Right ventricle myocardium inferior (tissue), 1 donor: ENCODE measurements at regions not wholly inside any gene's neighbourhood (a gene's known extent, or its start where the extent isn't known, plus 50 kb on each side); places are given as distances from the start of the nearest gene placed in this dataset.

ENCODE experiments used
- ATAC-seq: fragments of 200-7000 bp; cut with Tn5 transposase; one replicate; pipeline ENCODE4 v1.9.1; 2020; ENCODE audit warnings: mild to moderate bottlenecking, moderate library complexity
- DNase-seq: peaks from one replicate; pipeline ENCODE4 v3.0.0; 2021; ENCODE audit errors: missing footprints
- intact Hi-C: fragments of 100-400 bp; cut with DNase I; formaldehyde crosslinking; loops from one replicate; pipeline ENCODE4 v1.11.0; 2022
- donor health status: DM: no; HTN: yes; CAD: no; lungs with severe emphysema.

DNA sequence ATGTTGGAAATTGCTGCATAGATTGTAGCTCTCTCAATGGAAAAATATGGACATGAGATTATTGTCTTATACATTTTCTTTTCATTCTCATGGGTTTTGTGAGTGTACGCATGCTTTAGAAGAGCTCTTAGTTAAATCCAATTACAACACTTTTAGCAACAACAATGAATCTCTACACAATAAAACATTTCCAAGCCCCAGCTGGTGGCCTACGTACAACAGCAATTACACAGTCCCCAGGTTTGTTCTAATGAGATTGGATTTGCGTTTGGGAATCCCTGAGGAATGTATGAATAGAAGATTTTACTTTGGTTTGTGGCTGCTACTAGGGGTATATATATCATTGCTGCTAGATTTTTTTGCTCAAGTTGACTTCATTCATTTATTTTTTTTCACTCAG is 98.6 kb downstream of the FHDC1 start:
- DNase-seq: no peak
- intact Hi-C loops: no loop called here
- ATAC-seq: no peak

DNA sequence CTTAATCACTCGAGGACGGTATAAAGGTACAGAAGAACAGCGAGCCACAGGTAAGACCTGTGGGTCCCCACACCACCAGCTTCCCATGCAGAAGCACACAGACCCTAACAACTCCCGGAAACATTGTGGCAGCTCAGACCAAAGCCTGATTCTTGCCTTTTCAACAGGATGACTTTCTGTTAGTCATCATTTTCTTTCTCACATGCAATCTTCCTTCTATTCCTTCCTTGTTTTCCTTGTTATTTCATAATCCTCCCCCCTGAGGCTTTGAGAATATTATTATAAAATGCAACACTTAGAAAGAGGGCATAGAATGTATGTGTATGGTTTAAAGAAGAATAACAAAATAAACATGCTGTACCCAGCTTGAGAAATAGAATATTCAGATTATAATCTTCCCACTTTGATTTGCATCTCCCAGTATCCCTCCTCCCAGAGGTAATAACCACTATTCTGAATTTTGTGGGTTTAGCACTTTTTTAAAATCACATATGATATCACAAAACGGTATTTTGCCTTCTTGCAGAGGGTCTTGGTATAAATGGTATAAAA is 100.9 kb downstream of the FHDC1 start:
- ATAC-seq: no peak
- intact Hi-C loops: no loop called here
- DNase-seq: no peak

DNA sequence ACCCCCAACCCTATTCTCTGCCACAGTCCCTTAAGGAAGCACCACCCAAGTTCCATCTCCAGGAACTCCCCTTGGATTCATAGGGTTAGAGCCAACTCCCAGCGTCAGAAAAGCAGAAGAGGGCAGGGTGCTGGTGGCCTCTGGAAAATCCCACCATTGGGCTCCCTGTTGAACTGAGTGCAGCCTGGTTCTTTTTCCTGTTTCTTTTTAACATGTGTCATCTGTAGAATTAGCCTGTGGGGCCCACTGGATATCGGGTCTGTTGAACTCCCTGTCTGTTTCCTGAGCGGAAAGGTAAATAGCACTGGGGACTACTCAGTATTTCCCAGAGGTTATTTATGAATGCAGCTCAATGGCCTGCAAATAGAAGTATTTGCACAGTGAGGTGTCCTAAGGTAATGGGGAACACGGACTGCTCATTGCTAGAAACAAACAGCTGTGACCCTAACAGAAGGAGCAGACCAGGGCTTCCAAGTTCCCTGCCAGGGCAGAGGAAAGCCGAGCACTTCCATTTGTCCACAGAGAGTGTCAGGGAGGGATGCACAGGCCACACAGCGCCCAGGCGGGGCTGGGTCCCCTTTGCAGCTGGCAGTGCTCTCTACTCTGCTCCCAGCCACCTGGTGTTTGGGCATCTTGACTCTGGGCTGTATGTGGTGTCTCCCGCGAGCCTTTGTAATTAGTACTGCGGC is 102.6 kb downstream of the FHDC1 start:
- intact Hi-C loops: no loop called here
- DNase-seq (no peak), ATAC-seq (no peak)

DNA sequence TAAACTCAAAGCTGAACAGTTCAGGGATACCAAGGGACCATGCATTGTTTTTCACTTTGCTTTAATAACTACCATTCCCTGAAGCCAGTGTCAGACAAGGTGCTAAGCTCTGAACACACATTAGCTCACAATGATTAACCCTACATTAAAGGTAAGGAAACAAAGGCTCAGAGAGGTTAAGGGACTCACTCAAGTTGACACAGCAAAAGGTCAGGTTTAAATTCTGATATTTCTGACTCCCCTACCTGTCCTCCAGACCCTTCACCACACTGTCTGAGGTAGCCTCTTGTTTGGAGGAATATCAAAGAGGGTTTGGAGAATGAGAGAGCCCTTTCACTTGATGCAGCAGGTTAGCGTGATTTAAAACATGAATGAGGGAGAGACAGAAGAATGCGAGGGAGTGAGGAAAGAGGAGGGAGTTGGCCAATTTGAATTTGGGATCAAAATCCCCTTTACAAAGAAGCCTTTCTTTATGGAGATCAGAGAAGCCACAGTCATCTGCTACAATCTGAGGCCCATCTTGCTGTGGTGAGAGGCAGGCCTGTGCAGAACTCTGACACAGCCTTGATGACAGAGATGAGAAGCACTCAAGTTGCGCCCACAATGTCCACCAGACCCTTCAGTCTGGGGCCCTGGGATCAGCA is 103.5 kb downstream of the FHDC1 start:
- no peak for ATAC-seq
- intact Hi-C loops: no loop called here
- no peak for DNase-seq

DNA sequence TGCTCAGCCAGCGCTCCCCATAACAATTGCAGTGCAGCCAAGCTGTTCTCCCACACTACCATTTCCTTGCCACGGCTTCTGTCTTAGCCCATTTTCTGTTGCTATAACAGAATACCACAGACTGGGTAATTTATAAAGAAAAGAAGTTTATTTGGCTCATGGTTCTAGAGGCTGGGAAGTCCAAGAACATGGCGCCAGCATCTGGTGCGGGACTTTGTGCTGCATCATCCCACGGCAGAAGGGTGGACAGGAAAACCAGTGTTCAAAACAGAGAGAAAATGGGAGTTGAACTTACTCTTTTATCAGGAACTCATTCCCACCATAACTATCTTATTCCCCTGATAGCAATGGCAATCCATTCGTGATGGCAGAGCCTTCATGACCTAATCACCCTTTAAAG is 104.6 kb downstream of the FHDC1 start:
- intact Hi-C loops: no loop called here
- ATAC-seq (no peak), DNase-seq (no peak)

DNA sequence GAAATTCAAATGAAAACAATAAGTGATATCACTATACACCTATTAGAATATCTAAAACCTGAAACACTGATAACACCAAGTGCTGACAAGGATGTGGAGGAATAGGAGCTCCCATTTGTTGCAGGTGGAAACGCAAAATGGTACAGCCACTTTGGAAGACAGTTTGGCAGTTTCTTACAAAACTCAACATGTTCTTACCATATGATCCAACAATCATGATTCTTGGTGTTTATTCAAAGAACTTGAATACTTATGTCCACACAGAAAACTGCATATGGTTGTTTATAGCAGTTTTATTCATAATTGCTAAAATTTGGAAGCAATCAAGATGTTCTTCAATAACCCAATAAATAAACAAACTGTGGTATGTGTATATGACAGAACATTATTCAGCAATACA is 107.9 kb downstream of the FHDC1 start:
- intact Hi-C loops: no loop called here
- ATAC-seq (no peak), DNase-seq (no peak)

DNA sequence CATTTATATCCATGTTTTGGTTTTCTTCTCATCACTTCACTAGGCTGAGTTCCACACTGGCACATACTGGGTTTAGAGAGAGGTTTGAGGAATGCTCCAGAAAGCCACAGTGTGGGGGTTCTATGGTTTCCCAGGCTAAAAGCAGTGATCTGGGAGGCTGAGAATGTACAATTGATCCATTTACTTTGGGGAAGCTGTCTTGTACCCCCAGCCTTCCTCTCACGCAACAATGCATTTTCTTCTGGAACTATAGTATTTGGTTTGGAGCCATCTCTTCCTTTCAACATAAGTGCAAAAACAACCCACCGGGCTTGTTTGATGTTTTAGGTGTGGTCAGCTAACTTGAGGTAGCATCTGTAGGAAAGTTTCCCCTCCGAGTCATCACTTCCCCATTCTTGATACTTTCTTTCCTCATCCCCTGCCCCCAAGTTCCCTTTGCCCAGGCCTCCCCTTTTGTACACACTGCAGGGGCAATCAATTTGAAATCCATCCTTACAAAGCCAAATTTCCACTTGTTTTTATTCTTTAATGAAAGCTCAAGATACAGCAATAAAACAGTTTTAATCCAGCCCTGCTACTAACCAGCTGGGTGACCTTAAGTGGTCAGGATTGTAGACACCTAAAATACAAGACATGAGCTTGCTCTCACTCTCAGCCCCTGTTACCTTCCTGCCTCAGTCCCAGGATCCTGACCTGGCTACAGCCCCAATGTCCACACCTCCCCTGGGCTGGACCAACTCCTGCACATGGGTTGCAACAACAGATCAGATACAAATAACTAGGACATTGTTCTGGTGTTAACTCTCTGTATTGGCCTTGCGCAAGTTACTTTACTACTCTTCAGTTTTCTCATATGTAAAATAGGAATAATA is 109.2 kb downstream of the FHDC1 start:
- intact Hi-C loops: no loop called here
- ATAC-seq: no peak
- DNase-seq: no peak

DNA sequence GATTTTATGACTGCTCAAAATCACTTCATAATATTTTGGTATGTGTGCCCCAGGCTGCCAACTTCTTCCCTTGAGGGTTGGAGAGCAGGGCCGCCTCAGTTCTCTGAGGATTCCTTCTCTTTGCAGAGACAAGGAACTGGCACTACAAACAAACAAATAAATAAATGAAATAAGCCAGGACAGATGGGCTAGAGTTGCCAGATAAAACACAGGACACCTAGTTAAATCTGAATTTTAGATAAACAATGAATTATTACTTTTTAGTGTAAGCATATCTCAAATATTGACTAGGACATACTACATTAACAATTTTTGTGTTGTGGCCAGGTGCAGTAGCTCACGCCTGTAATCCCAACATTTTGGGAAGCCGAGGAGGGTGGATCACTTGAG is 122.5 kb downstream of the FHDC1 start:
- ATAC-seq: no peak
- intact Hi-C loops: no loop called here
- no peak for DNase-seq

DNA sequence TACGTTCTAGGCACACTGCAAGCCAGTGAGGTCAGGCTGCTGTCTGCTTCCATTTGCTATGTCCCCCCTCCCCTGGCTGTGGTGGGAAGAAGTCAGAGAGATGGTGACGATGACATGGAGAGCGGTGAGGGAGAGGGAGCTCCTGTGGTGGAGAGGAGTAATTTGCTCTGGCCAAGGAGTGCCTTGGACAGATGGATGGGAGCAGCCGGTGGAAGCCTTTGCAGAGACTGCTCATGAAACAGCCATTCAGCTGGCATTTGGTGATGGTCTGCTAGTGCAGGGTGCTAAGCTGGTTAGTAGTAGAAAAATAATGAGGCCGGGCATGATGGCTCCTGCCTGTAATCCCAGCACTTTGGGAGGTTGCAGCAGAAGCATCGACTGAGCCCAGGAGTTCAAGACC is 124.1 kb downstream of the FHDC1 start:
- ATAC-seq (no peak), DNase-seq (no peak)
- intact Hi-C loops: no loop called here

DNA sequence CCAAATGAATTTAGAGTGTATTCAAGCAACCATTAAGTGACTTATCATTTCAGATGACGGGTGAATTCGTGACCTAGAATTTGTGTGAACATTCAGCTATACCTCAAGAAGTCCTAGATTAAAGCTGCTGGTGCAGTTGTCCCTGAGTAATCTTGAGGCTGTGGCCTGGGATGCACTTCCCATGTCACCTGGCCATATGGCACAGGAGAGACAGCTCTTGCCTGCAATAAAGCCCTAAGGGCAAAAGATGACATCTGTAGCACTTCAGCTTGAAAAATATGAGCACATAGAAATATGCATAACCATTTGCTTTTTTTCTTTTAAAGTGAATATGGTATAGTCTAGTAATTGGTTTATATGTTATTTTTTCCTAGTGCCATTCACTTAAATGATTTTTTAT is 125.8 kb downstream of the FHDC1 start:
- intact Hi-C loops: no loop called here
- DNase-seq (no peak), ATAC-seq (no peak)

DNA sequence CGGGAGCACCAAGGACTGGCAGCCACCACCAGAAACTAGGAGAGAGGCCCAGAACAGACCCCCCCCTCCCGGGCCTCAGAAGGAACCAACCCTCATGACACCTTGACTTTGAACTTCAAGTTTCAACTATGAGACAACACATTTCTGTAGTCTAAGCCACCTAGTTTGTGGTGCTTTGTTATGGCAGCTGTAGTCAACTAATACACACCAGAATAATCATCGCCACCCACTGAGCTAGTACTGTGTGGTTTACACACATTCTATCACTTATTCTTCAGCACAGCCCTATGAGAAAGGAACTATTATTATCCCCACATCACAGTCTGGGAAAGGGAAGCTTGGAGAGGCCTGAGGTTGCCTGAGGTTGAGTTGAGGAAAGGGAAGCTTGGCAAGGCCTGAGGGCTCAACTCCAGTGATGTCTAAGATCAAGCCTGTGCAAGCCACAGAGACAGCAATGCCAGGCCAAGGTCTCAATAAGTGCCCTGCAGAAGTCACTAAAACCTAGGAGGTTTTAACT is 126.6 kb downstream of the FHDC1 start:
- no peak for DNase-seq
- ATAC-seq: no peak

DNA sequence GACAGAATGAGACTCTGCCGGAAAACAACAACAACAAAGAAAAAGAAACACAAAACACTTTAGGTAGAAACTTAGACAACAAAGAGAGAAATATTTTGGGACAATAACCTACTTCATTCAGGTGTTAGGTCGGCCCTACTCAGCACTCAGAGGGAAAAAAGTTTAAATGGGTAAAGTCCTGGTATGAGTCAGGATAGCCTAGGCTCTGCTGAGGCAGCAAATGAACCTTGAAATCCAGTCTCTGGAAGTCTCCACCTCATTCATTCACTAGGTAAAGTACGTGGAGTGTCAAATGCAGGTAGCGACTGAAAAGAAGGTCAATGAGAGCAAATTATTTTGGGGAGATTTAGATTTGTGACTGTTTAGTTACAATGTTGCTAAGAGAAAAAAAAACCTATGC is 127.4 kb downstream of the FHDC1 start:
- ATAC-seq (no peak), DNase-seq (no peak)
- intact Hi-C loops: no loop called here

More for the DNA sequence above, 126.6 kb downstream of the FHDC1 start:
- intact Hi-C loops: no loop called here

DNA sequence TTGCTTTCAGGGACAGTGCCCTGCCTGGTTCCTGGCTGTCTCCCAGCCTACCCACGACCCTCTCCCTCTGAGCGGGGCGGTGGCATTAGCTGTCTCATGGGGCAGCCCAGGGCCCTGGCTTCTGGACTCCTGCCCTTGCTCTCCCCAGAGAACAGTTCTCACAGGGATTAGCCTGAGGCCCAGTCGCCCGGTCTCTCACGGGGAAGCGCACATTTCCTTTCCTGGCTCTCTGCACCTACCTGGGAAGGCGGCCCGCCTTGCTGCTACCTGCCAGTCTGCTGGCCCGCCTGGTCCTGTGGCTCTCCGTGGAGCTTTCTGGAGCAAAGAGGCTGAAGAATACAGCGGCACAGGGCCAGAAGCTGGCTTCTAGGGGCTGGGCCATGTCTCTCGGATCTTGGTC is 128.4 kb downstream of the FHDC1 start:
- ATAC-seq (no peak), DNase-seq (no peak)
- intact Hi-C loops: no loop called here

DNA sequence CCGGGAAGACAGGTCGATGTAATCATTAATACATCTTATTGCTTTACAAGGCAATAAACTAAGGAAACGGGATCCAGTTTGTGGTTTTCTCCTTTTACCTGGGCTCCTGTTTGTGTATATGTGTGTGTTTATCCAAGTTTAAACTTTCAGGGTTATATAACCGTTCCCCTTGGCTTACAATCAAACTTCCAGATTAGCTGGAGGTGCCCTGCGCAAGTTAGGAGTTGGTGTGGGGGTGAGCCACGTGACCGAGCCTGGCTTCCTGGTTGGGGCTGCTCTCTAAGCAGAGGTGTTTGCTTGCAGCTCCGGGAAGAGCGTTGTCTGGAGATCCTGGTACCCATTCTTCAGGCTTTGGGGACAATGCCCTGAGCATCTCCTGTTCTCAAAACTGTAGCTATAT is 129.2 kb downstream of the FHDC1 start:
- no peak for DNase-seq
- intact Hi-C loops: no loop called here
- ATAC-seq: no peak

DNA sequence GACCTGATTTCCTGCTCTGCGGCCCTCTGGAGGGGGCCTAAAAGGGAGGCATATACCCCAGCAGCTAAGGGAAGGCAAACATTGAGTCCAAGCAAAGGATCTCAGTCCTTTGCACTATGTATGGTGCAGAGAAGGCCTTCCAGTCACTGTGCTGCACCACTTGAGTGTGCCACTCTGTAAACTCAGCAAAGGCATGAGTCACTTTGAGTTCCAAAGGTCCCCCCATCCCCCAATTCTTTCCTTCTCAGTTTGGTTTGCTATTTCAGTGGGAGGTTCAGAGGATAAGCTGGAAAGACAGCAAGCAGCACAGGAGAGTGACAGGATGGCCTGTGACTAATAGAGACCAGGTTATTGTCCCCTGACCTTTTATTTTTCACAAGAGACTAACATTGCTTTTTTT is 131.3 kb downstream of the FHDC1 start:
- intact Hi-C loops: no loop called here
- ATAC-seq: no peak
- no peak for DNase-seq

DNA sequence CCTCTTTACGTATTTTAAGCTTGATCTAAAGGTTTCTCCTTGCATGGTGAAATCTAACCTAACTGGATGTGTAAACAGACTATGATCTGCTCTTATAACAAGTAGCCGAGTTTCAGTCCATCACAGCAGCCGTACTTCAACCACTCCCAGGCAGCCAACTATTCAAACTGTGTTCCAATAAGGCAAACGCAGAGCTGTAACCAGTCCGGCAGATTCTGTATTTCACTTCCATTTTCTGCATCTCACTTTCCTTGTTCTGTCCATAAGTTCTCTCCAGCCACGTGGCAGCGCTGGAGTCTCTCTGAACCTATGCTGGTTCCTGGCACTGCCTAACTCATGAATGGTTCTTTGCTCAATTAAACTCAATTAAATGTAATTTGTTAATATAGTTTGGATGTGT is 132.6 kb downstream of the FHDC1 start:
- intact Hi-C loops: no loop called here
- ATAC-seq (no peak), DNase-seq (no peak)

DNA sequence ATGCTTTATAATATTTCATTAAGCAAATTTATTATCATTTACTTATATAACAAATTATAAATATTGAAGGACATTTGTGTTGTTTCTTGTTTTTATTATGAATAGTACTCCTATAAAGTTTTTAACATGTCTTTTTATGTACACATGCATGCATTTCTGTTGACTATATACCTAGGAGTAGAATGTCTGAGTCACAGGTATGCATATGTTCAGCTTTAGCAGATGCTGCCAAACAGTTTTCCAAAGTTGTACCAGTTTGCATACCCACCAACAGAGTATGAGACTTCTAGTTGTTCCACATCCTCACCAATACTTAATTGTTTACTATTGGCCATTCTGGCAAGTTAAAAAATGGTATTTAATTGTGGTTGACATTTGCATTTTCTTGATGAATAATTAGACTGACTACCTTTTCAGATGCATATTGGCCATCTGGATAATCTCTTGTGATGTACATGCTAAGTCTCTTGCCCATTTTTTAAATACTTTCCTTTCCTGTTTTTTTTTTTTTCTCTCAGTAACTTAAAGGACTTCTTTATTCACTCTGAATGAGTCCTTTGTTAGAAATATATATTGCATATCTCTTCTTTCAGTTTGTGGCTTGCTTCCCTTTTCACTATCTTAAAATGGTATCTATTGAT is 132.2 kb upstream of the TRIM2 start:
- intact Hi-C loops: no loop called here
- DNase-seq: no peak
- no peak for ATAC-seq

DNA sequence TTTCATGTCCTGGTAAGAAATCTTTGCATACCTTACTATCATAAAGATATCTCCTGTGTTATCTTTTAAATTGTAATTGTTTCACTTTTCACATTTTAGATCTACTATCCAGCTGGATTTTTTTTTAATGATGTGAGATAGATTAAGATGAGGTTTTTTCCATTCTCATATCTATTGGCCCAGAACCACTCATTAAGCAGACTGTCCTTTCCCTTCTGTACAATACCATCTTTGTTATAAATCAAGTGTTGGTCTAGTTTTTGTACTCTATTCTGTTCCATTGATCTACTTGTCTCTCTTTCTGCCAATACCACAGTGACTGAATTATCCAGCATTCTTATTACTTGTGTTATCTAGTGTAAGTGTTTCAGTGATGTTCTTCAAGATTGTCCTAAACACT is 131.6 kb upstream of the TRIM2 start:
- intact Hi-C loops: no loop called here
- ATAC-seq (no peak), DNase-seq (no peak)

DNA sequence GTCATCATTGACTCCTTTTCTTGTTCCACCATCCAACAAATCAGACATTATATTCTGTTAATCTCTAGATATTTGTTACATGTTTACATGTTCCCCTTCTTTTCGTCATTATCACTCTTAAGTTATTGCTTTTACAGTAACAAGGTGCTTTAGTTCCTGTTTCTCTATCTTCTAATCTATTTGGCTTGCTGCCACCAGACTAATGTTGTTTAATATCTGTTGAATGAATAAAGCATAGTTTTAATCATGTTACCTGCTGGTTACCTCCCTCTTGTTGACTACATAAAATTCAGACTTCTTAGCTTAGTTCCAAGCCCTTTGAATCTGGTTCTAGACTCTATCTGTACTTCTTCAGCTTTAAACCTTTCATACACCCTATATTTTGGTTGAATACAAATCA is 129.8 kb upstream of the TRIM2 start:
- ATAC-seq (no peak), DNase-seq (no peak)
- intact Hi-C loops: no loop called here
